Sigmoid colon (tissue), 6 donors: ENCODE measurements at regions not wholly inside any gene's neighbourhood (a gene's known extent, or its start where the extent isn't known, plus 50 kb on each side); places are given as distances from the start of the nearest gene placed in this dataset.

Experiments
- DNase-seq: peaks from one replicate; pipeline ENCODE4 v3.0.0-alpha.2; 2019
- H3K27ac ChIP-seq, 4 donors: fragments of 200-600 bp; sonication (generic); one replicate each; pipeline ENCODE4 v1.5.1; 2016 to 2019; ENCODE audit warnings: mild to moderate bottlenecking in 1 of 4
- H3K27me3 ChIP-seq, 3 donors: fragments of 200-600 bp; sonication (generic); one replicate each; pipeline ENCODE4 v1.5.1; 2019; ENCODE audit warnings: mild to moderate bottlenecking in 1 of 3
- H3K36me3 ChIP-seq, 4 donors: fragments of 200-600 bp; sonication (generic); one replicate each; pipeline ENCODE4 v1.5.1; 2016 to 2019
- H3K4me1 ChIP-seq, 4 donors: fragments of 200-600 bp; sonication (generic); one replicate each; pipeline ENCODE4 v1.5.1; 2017 to 2019
- H3K4me3 ChIP-seq, 4 donors: fragments of 200-600 bp; sonication (generic); one replicate each; pipeline ENCODE4 v1.5.1; 2017 to 2019; ENCODE audit warnings: mild to moderate bottlenecking in 2 of 4, moderate library complexity in 1 of 4
- H3K9me3 ChIP-seq, 4 donors: fragments of 200-600 bp in 3 of 4; sonication (generic) in 3 of 4; one replicate each; pipeline versions ENCODE4 v1.5.1 to v1.6.1; 2013 to 2019
- EP300 ChIP-seq, 4 donors: sonication (generic); formaldehyde crosslinking; IDR thresholded peaks; one replicate each; pipeline ENCODE4 v1.6.1; 2017; ENCODE audit warnings: antibody characterized with exemption in 4 of 4
- POLR2A ChIP-seq, 2 donors: fragments of 450-650 bp; IDR thresholded peaks; one replicate each; pipeline ENCODE4 v1.6.1; 2016; ENCODE audit warnings: antibody characterized with exemption in 2 of 2, mild to moderate bottlenecking in 2 of 2, moderate library complexity in 2 of 2
- POLR2AphosphoS5 ChIP-seq, 4 donors: sonication (generic); formaldehyde crosslinking; IDR thresholded peaks; one replicate each; pipeline ENCODE4 v1.6.1; 2017; ENCODE audit warnings: antibody characterized with exemption in 4 of 4
- WGBS, 2 donors: extraction: QIAGEN DNeasy Blood & Tissue Kit; methylation state at CpG; one replicate each; pipeline ENCODE4 v1.1.7; 2013; 5-methylcytosine and 5-hydroxymethylcytosine counted together
- intact Hi-C: fragments of 100-400 bp; cut with DNase I; formaldehyde crosslinking; loops from one replicate; pipeline ENCODE4 v1.15.1; 2023
- TF ChIP-seq, protein P1 (sequence below), 4 experiments: fragments of 450-650 bp in 3 of 4; fragments of 200-600 bp in 1 of 4; IDR thresholded peaks; one replicate each; pipeline ENCODE4 v1.5.1; 2016 to 2019; ENCODE audit warnings: antibody characterized with exemption in 4 of 4, mild to moderate bottlenecking in 3 of 4, moderate library complexity in 2 of 4
- donor health status: healthy with polysubstance abuse.
- donor health status: healthy.

GRCh38 chr9:87269296-87270176 lies 228.1 kb upstream of the DAPK1 start:
- H3K36me3 ChIP-seq, result no peaks in the 10 kb centered on the region
- WGBS, 2 donors, result 74 to 76% methylated on average over 7 of the region's 7 CpGs
- H3K4me1 ChIP-seq, result peaks cover 0 to 8% (median 4%) of the 10 kb centered on the region in 4 donors
- no peaks in the 10 kb centered on the region for H3K27me3 ChIP-seq
- no peak overlapping the region for H3K4me3 ChIP-seq
- H3K27ac ChIP-seq, result no peak overlapping the region
- no peaks in the 10 kb centered on the region for H3K9me3 ChIP-seq
- DNase-seq, result no peak
- intact Hi-C loops, result no loop called here
- no peak for TF ChIP-seq EP300 (IDR thresholded peaks at IDR 0.05)
- no peak for TF ChIP-seq POLR2AphosphoS5 (IDR thresholded peaks at IDR 0.05)
- TF ChIP-seq, protein P1, sequence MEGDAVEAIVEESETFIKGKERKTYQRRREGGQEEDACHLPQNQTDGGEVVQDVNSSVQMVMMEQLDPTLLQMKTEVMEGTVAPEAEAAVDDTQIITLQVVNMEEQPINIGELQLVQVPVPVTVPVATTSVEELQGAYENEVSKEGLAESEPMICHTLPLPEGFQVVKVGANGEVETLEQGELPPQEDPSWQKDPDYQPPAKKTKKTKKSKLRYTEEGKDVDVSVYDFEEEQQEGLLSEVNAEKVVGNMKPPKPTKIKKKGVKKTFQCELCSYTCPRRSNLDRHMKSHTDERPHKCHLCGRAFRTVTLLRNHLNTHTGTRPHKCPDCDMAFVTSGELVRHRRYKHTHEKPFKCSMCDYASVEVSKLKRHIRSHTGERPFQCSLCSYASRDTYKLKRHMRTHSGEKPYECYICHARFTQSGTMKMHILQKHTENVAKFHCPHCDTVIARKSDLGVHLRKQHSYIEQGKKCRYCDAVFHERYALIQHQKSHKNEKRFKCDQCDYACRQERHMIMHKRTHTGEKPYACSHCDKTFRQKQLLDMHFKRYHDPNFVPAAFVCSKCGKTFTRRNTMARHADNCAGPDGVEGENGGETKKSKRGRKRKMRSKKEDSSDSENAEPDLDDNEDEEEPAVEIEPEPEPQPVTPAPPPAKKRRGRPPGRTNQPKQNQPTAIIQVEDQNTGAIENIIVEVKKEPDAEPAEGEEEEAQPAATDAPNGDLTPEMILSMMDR (IDR thresholded peaks at IDR 0.05), result no peak
- no peak for TF ChIP-seq POLR2A (IDR thresholded peaks at IDR 0.05)

- no peak overlapping the region for H3K27ac ChIP-seq
- no peak for TF ChIP-seq POLR2AphosphoS5 (IDR thresholded peaks at IDR 0.05)
- TF ChIP-seq EP300 (IDR thresholded peaks at IDR 0.05), result no peak
- TF ChIP-seq, protein P1 (IDR thresholded peaks at IDR 0.05), result no peak
- TF ChIP-seq POLR2A (IDR thresholded peaks at IDR 0.05), result no peak
- H3K9me3 ChIP-seq, result no peaks in the 10 kb centered on the region
- H3K4me3 ChIP-seq, result no peak overlapping the region
- no peak for DNase-seq
- H3K4me1 ChIP-seq, result peaks cover 0 to 8% (median 4%) of the 10 kb centered on the region in 4 donors
- no peaks in the 10 kb centered on the region for H3K36me3 ChIP-seq
- intact Hi-C loops, result no loop called here
- no peaks in the 10 kb centered on the region for H3K27me3 ChIP-seq
- 27 to 36% methylated on average over 16 of the region's 16 CpGs for WGBS, 2 donors
Observed at GRCh38 chr9:87270221-87270847, 227.3 kb upstream of the DAPK1 start.

DNA sequence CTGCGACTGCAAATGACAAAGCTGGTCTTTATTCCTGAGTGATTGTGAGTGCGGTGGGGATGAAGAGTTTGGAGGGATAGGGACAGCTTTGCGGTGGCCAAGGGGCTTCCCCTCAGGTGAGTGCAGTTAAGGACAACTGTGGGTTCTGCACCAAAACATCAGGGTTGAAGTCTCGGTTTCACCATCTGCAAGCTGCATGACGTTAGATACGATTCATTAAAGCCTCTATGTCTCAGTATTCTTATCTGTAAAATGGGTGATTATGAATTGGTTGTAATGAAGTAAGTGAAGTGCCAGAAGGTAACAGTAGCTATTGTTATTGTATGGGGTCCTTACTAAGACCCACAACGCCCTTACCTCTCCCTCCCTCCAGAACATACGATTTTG lies 226.8 kb upstream of the DAPK1 start:
- H3K4me3 ChIP-seq, result no peak overlapping the region
- 63 to 82% methylated on average over 8 of the region's 8 CpGs for WGBS, 2 donors
- intact Hi-C loops, result no loop called here
- H3K36me3 ChIP-seq, result no peaks in the 10 kb centered on the region
- no peak overlapping the region for H3K27ac ChIP-seq
- no peaks in the 10 kb centered on the region for H3K9me3 ChIP-seq
- TF ChIP-seq EP300 (IDR thresholded peaks at IDR 0.05), result no peak
- no peak for TF ChIP-seq POLR2A (IDR thresholded peaks at IDR 0.05)
- TF ChIP-seq POLR2AphosphoS5 (IDR thresholded peaks at IDR 0.05), result no peak
- TF ChIP-seq, protein P1 (IDR thresholded peaks at IDR 0.05), result no peak
- no peaks in the 10 kb centered on the region for H3K27me3 ChIP-seq
- DNase-seq, result no peak
- peaks cover 0 to 8% (median 4%) of the 10 kb centered on the region in 4 donors for H3K4me1 ChIP-seq

DNA sequence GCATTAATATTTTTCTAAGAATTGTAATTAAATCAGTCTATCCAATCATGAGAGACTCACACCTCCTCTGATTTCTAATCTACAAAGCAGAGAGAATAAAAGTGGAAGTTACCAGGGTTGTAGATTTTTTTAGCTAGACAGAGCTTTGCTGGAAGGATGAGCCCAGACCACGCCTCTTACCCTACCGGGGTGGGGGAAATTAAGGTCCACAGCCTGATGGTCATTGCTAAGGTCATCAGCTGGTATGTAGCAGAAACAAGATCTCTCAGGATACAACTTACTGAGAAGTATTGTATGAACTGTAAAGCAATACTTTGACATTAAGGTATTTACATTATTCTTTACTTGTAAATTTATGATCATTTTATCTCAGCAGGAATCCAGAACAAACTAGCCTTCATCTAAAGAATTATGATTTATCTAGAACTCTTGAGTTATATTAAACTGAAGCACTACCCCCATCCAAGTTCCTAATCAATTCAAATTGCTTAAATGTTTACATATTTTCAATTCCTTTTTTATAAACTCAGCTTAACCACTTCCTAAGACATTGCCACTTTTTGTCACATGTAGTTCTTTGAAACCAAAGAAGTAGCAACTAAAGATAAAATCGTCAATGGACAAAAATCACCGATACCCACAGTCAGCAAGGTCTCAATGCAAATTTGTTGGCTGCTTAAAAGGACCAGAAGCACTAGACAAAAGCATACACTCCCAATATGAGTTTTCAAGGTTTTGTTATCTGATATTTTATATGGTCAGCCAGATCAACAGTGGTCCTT lies 225.8 kb upstream of the DAPK1 start:
- H3K27ac ChIP-seq, result no peak overlapping the region
- 66 to 78% methylated on average over 4 of the region's 4 CpGs for WGBS, 2 donors
- TF ChIP-seq EP300 (IDR thresholded peaks at IDR 0.05), result no peak
- no peak for TF ChIP-seq POLR2AphosphoS5 (IDR thresholded peaks at IDR 0.05)
- no peak for TF ChIP-seq POLR2A (IDR thresholded peaks at IDR 0.05)
- TF ChIP-seq, protein P1 (IDR thresholded peaks at IDR 0.05), result no peak

More for the DNA sequence above, 225.8 kb upstream of the DAPK1 start:
- DNase-seq, result no peak
- H3K9me3 ChIP-seq, result no peaks in the 10 kb centered on the region
- peaks cover 0 to 8% (median 4%) of the 10 kb centered on the region in 4 donors for H3K4me1 ChIP-seq
- intact Hi-C loops, result no loop called here
- H3K27me3 ChIP-seq, result no peaks in the 10 kb centered on the region
- H3K36me3 ChIP-seq, result no peaks in the 10 kb centered on the region
- no peak overlapping the region for H3K4me3 ChIP-seq
